LNCAP (cell line): ENCODE measurements at regions not wholly inside any gene's neighbourhood (a gene's known extent, or its start where the extent isn't known, plus 50 kb on each side); places are given as distances from the start of the nearest gene placed in this dataset.

Source experiments
- TF ChIP-seq, protein P1 (sequence below): fragments of 450-650 bp; IDR thresholded peaks from 2 replicates; pipeline ENCODE4 v1.5.1; 2017; ENCODE audit warnings: mild to moderate bottlenecking

DNA sequence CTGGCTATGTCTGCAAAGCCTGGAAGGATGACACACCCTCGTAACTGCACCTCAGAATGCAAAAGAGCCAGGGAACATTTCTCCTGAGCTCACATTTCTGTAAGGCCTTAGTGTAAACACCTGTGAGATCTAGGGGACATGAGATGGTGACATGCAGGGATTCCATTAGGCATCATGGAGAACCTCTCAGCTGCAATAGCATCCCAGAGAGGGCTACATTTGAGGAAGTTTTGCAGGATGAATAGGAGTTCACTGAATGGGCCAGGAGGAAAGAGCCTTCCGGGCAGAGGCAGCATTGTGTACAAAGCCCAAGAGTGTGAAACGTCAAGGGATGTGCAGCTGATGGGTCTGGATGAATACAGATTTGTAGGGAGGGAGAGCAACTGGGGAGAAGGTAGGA, 223.0 kb upstream of the RPL38 start:
- TF ChIP-seq, protein P1, sequence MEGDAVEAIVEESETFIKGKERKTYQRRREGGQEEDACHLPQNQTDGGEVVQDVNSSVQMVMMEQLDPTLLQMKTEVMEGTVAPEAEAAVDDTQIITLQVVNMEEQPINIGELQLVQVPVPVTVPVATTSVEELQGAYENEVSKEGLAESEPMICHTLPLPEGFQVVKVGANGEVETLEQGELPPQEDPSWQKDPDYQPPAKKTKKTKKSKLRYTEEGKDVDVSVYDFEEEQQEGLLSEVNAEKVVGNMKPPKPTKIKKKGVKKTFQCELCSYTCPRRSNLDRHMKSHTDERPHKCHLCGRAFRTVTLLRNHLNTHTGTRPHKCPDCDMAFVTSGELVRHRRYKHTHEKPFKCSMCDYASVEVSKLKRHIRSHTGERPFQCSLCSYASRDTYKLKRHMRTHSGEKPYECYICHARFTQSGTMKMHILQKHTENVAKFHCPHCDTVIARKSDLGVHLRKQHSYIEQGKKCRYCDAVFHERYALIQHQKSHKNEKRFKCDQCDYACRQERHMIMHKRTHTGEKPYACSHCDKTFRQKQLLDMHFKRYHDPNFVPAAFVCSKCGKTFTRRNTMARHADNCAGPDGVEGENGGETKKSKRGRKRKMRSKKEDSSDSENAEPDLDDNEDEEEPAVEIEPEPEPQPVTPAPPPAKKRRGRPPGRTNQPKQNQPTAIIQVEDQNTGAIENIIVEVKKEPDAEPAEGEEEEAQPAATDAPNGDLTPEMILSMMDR: no peak

DNA sequence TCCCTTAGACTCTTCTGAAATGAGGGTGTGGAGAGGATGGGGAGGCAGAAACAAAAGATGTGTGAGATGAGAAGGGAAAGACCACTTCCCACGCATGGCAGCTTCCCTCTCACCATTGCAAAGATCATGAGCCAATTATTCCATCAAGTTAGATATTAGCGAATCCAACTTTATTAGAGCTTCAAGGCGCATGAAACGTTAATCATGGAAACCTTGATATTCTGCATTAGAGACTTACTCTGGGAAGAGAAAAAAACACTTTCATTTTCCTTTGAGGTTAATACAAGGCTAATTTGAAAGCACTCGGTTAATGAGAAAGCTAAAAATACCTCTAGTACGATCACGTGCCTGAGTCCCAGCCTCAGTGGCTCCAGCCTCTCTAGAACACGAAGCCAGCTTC, 220.6 kb upstream of the RPL38 start:
- TF ChIP-seq, protein P1: no peak

DNA sequence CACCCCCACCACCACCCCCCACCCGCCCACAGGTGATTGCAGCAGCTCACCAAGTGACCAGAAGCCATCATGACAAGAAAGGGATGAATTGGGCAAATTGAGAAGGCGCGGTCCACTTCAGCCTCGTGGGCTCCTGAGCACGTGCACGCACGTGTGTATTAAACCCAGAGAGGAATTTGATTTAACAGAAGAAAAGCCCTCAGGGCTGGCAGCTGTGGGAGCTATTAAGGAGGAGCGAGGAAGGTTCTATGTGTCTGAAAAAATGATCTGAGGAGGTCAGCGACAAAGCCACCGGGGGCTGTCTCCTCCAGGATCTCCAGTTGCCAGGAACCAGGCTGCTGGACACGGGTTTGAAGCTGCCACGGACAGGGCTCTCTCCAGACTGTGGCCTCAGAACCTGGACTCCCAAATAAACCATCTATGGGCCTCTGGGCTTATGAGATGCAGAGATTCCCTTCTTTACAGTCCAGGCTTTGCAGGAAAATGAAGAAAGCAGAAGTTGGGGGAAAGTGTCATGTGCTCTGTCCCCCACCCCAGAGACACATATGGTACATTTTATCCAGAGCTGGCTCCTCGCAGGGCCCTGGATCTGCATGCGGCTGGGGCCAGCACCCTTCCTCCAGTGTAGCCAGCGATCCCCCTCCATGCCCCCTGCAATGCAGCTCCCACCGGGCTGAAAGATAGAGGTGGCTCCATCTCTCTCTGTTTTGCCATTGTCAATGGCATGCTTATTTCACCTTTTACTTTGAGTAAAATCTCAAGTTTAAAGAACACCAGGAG, 219.7 kb upstream of the RPL38 start:
- TF ChIP-seq, protein P1: no peak

DNA sequence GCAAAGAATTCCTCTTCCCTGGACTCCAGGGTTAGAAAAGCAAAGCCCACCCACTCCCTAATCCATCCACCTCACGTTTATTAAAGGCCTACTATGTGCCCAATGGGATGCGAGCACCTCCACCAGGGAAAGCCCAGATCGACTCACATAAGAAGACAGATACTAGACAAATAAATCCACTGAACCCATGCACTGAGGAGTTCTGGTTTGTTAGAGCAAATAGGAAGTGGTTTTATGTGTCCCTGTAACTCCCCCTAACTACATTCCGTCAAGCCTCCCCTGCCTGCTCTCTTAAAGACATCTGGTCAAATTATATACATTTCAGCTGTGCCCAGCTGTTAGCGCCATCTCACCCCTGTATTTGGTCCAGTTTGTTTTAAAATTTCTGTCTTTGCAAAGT, 218.5 kb upstream of the RPL38 start:
- TF ChIP-seq, protein P1: no peak

DNA sequence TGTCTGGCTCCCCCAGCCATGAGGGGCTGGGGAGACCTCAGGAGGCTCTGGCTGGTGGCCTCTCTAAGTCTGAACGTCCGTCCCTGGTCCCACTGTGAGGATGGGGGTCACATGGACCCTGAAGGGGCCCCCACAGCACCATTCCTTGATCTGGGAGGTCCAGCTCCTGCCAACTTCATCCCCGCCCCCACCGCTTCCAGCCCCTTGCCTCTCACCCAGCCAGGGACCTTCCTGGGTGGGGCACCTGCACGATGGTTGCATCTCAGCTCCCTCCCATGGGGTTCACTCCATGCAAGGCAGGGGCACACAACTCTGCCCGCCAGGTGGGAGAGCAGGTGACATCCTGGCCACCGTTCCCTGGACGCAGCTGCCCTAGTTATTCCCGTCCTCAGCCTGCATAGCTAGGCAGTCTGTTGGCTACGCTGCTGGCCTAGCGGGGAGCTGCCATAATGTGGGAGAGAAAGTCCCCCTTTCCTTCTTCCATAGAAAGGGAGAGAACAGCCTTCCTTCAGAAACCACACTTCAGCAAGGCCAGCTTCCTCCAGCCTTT, 217.9 kb upstream of the RPL38 start:
- TF ChIP-seq, protein P1: no peak

DNA sequence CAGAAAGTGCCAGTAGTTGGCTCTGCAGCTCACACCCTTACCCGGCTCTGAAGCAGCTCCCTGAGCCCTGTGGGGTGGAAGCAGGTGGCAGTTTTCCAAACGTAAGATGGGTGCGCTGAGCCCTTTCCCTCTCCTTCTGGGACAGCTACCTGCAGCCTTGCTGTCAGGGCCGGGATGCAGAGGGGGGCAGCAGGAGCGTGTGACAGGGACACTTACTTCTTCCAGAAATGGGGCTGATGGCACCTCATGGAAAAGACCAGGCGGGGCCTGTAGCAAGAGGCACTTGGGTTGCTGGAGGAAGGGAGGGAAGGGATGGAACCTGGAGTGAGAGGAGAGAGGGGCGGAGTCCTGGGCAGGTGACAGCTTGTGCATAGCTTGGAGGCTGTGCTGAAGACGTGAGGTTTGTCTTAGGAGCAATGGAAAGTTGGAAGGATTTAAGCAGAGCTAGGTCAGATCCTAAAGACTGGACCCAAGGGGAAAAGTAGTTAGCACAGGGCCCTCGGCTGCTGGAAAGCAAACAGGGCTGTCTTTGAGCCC, 216.8 kb upstream of the RPL38 start:
- TF ChIP-seq, protein P1: no peak

DNA sequence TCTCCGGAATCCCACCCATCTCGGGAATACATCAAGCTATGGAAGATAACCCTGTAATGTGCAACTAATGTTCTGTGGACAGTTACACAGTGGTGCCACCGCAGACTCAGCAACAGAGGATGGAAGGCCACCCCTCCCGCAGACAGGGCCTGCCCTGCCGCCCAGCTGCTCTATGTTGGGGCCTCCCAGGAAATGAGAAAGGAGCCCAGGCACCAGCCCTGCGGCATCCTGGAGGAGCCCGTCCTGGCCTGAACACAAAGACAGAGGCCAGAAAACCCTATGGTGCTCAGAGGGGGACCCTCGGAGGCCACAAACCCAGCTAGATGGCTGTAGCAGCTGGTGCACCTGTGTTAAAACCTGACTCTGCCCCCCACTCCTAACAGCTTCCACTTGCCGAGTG, 216.1 kb upstream of the RPL38 start:
- TF ChIP-seq, protein P1: no peak
